ENCODE measurements at regions not wholly inside any gene's neighbourhood (a gene's known extent, or its start where the extent isn't known, plus 50 kb on each side); places are given as distances from the start of the nearest gene placed in this dataset.
A peak's percentile ranks its signal among the peaks of the same experiment; 100 is the strongest.
"Not testable (repeated sequence)": the region's sequence is repeated elsewhere in the genome, so short reads cannot be mapped to it uniquely, and the experiment has no call there.

- no peak for DNase-seq
Observed at GRCh38 chr7:153696242-153696641, 356.0 kb upstream of the DPP6 start.

GRCh38 chr7:153698046-153698445, 354.2 kb upstream of the DPP6 start:
- DNase-seq, result no peak

- DNase-seq, result no peak
Observed at GRCh38 chr7:153701678-153702077, 350.5 kb upstream of the DPP6 start.

GRCh38 chr7:153723892-153724291, 328.3 kb upstream of the DPP6 start:
- not testable (repeated sequence) for DNase-seq

DNA sequence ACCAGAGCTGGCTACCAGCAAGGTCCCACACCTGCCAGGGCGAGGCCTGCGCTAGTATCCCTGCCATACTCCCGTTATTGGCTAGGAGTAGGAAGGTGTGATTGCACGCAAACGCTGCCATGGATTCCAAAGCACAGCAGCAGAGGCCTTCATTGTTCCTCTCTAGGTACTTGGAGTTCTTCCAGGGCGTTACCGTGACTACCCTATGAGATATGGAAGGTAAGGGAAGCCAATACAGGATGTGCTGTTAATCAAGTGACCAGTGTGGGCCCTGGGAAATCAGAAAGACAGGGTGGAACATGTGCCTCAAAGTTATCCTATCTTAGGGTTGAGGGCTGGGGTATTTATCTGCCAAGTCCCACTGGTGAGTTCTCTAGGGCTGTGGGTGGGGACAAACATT, 320.7 kb upstream of the DPP6 start:
- not testable (repeated sequence) for DNase-seq

DNA sequence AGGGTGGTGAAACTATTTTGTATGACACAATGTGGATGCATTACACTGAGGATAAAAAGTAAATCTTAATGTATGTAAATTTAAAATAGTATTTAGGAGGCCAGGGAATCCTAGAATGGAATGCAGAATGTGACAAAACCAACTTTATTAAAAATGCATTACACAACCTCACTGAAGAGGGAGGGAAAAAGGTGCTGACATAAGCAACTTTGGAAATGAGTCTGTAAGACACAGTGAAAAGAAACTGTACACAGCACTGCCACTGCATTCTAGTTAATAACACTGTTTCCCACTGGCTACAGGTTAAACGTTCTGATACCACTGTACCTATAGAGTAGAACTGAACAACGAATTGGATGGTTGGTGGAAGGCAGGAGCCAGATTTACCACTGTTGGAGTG, 308.8 kb upstream of the DPP6 start:
- not testable (repeated sequence) for DNase-seq

GRCh38 chr7:153747969-153748368, 304.2 kb upstream of the DPP6 start:
- not testable (repeated sequence) for DNase-seq

DNA sequence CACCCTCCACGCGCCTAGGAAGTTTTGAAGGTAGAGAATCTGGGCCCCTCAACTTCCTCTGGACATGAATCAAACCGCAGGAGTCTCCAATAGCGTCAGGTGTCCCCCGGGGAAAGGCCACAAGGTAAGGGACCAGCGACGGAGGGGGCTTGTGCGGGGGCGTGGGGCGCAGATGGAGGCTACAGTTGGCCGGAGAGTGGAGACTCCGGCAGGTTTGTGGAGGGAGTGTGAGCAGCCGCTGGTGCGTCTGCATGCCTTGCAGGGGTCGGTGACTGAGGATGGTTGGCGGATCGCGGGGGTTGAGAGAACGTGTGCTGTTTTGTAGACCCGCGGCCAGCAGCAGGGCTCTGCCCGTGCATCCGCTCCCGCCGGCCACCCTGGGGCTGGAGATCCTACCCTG, 303.3 kb upstream of the DPP6 start:
- not testable (repeated sequence) for DNase-seq

- DNase-seq, result not testable (repeated sequence)
Observed at GRCh38 chr7:153765869-153766268, 286.3 kb upstream of the DPP6 start.

GRCh38 chr7:153766926-153767325, 285.3 kb upstream of the DPP6 start:
- not testable (repeated sequence) for DNase-seq

- no peak for DNase-seq
Observed at GRCh38 chr7:153772966-153773365, 279.2 kb upstream of the DPP6 start.

- DNase-seq, result not testable (repeated sequence)
Observed at GRCh38 chr7:153776940-153777339, 275.3 kb upstream of the DPP6 start.

DNA sequence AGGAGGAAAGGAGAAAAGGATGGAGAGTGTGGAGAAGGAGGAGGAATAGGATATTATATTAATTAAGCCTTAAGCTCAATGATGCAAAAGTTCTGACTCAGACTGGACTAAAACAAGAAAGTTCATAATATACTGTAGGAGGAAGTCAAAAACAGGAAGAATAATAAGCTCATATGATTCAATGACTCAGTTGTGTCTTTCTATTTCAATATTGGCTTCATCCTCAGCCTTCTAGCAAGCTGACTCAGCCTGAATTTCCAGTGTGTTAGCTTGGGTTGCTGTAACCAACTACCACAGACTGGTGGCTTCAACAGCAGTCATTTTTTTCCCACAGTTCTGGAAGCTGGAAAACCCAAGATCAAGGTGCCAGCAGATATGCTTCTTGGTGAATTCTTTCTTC, 254.8 kb upstream of the DPP6 start:
- DNase-seq, result not testable (repeated sequence)

- DNase-seq, result no peak
Observed at GRCh38 chr7:153808117-153808516, 244.1 kb upstream of the DPP6 start.

DNA sequence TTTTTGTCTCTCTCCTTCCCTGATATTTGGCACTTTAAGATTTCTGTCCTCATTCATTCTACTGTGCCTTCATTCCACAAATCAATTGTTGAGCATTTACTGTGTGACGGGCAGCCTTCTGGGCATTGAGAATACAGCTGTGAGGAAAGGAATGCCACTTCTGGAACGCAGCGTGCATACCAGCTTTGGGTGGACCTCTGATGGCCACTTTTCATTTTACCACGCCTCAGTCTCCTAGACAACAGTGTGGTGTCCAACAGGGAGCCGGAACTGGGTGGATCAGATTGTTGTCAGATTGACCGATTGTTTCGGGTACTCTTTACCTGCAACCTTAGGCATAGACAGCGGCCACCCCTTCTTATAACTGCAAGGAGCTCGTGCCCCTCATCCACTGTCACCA, 222.7 kb upstream of the DPP6 start:
- DNase-seq, result no peak

GRCh38 chr7:153832160-153832559, 220.0 kb upstream of the DPP6 start:
- peak; percentile 2 for DNase-seq

- no peak for DNase-seq
Observed at GRCh38 chr7:153835103-153835502, 217.1 kb upstream of the DPP6 start.

DNA sequence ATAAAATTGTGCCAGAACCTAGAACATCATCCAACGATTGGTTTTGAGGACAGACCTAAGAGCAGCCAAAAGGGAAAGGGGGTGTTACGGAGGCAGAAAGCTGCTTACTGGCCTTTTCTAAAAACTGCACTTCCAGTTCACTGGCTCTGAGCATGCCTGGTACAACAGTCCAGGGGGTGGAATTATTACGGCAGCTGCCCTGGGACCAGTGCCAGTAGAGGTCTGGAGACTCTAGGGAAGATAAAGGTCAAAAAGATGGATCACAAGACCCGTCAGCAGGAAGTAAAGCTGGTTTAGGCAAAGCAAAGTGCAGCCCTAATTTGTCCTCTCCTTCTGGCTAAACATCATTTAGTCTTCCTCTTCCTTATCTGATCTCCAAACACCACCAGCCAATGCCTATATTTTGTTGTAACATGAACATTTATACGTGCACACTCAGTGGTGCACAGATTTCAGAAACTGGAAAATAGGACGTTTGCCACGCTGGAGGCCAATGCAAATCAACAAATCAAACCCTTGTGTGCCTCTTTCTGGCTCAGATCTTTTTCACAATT, 216.4 kb upstream of the DPP6 start:
- DNase-seq, result no peak

DNA sequence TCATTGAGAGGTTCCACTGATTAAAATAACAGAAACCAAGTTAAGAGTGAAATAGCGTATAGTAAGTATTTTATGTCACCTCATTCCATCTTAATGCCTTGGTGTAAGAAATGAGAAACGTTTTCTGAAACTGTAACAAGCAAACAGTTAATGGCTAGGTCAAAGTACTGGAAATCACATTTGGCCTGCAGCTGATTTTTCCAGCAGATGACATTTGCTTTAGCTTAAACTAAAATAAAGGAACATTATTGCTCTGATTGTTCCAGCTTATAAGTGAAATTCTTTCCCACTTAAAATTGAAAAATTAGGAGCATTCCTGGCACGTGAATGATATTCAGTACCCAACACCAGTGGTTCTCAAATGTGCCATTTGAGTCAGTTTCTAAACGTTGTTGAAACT, 213.6 kb upstream of the DPP6 start:
- DNase-seq, result no peak

DNA sequence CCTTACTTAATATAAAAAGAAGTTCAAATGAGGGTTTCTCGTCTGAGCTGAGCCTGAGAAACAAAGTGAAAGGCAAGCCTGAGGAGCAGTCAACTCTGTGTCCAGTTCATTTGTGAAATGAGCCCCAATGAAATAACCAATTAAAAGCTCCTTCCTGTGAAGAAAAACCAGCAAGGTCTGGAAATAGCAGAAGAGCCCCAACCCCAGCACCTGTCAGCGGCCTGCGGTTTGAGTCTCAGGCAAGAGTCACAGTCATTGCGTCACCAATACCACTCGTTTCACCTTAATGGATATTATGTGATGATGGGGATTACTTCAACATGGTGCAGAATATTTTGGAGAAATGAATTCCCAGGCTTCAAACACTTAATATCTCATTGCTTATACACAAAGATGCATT, 211.3 kb upstream of the DPP6 start:
- no peak for DNase-seq

DNA sequence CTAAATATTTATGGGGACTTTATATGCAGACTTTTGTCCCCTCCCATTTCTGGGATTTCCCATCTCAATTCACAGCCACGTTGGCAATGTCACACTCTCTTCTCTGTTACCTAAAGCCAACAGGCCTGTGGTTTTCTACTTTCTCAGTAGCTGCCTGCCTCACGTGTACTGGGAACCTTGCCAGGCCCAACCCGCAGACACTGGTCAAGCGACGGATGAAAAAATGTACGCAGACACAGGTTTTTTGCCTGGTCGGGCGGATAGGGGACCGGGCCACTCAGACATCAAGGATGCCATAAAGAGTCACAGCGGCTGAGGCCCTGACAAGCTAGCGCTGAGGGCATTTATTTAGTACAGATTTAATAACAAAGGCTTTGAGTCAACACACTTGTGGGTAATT, 204.4 kb upstream of the DPP6 start:
- no peak for DNase-seq

GRCh38 chr7:153852261-153852660, 199.9 kb upstream of the DPP6 start:
- DNase-seq, result no peak

DNA sequence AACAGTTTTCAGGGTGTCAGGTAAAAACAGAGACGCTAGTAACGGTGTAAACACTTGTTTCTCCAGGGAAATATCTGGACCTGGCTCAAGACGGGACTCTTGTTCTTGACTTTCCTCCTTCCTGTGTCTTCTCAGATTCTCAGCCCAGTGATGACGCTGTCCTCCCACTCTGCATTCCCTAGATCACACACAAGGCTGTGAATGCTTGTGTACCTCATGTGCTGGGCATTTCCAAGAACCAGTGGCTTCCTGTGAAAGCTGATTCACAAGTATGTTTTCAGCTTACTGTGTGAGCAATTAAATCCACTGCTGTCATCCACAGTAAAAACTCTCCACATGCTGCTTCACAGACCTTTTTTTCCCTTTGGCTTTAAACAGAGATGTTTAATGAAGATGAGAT, 193.8 kb upstream of the DPP6 start:
- DNase-seq, result no peak

DNA sequence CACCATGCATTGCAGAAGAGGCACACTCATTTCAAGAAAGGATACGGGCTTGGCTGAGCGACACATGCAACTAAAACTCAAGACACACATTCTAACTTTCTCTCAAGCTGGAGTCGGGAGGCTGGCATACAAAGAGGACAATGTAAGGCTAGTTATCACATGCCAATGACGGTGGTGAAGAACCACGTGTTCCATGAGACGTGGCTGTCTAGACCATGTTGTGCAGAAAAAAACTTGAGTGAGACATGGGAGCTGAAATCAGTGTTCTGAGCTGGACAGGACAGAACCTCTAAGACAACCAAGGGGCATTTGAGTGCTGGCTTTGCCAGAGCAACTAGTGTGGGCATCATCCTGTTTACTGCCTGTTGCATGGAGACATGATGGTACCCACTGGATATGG, 193.0 kb upstream of the DPP6 start:
- DNase-seq, result no peak
